ENCODE measurements at regions not wholly inside any gene's neighbourhood (a gene's known extent, or its start where the extent isn't known, plus 50 kb on each side); places are given as distances from the start of the nearest gene placed in this dataset.
"Not testable (repeated sequence)": the region's sequence is repeated elsewhere in the genome, so short reads cannot be mapped to it uniquely, and the experiment has no call there.

DNA sequence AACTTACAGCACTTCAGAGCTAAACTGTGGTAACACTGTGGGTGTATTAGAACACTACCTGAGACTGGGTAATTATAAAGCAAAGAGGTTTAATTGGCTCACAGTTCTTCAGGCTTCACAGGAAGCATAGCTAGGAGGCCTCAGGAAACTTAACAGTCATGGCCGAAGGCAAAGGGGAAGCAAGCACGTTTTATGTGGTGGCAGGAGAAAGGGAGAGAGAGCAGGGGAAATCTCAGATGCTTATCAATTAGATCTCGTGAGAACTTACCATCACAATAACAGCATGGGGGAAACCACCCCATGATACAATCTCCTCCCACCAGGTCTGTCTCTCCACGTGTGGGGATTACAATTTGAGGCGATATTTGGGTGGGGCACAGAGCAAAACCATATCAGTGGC is 512.6 kb downstream of the RERGL start:
- no peak for ATAC-seq
- no peak for DNase-seq
- Histone ChIP-seq H3K4me3 (no peak overlapping the region), H3K27ac (no peak overlapping the region), H3K27me3 (no peaks in the 10 kb centered on the region), H3K36me3 (no peaks in the 10 kb centered on the region), H3K9me3 (no peaks in the 10 kb centered on the region), H3K4me1 (no peaks in the 10 kb centered on the region)
- intact Hi-C loops (cut with DNase I) = no loop called here
- no peak for TF ChIP-seq POLR2A (IDR thresholded peaks at IDR 0.05)
- TF ChIP-seq, protein P1, sequence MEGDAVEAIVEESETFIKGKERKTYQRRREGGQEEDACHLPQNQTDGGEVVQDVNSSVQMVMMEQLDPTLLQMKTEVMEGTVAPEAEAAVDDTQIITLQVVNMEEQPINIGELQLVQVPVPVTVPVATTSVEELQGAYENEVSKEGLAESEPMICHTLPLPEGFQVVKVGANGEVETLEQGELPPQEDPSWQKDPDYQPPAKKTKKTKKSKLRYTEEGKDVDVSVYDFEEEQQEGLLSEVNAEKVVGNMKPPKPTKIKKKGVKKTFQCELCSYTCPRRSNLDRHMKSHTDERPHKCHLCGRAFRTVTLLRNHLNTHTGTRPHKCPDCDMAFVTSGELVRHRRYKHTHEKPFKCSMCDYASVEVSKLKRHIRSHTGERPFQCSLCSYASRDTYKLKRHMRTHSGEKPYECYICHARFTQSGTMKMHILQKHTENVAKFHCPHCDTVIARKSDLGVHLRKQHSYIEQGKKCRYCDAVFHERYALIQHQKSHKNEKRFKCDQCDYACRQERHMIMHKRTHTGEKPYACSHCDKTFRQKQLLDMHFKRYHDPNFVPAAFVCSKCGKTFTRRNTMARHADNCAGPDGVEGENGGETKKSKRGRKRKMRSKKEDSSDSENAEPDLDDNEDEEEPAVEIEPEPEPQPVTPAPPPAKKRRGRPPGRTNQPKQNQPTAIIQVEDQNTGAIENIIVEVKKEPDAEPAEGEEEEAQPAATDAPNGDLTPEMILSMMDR (IDR thresholded peaks at IDR 0.05) = no peak
- 27% methylated on average over 5 of the region's 5 CpGs for WGBS (ENCODE audit: insufficient coverage, low coverage, low lambda C conversion rate, missing lambda C conversion rate)

DNA sequence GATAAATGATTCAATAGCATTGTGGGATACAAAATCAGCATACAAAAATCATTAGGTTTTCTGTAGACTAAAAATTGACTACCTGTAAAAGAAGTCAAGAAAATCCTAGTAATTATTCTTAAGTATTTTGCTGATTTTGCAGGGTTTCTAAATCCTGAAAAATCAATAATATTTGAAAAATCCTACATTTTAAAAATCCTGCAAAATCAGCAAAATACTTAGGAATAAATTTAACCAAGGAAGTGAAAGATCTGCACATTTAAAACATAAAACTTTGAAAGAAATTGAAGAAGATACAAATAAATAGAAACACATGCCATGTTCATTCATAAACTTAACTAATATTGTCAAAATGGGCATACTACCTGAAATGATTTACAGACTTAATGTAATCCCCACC is 517.7 kb downstream of the RERGL start:
- DNase-seq (no peak), ATAC-seq (no peak)
- no peak overlapping the region for H3K27ac ChIP-seq
- H3K4me3 ChIP-seq = no peak overlapping the region
- H3K9me3 ChIP-seq = no peaks in the 10 kb centered on the region
- TF ChIP-seq POLR2A (IDR thresholded peaks at IDR 0.05) = no peak
- TF ChIP-seq, protein P1 (IDR thresholded peaks at IDR 0.05) = no peak
- H3K27me3 ChIP-seq = no peaks in the 10 kb centered on the region
- H3K36me3 ChIP-seq = no peaks in the 10 kb centered on the region
- intact Hi-C loops (cut with DNase I) = no loop called here
- no peaks in the 10 kb centered on the region for H3K4me1 ChIP-seq

DNA sequence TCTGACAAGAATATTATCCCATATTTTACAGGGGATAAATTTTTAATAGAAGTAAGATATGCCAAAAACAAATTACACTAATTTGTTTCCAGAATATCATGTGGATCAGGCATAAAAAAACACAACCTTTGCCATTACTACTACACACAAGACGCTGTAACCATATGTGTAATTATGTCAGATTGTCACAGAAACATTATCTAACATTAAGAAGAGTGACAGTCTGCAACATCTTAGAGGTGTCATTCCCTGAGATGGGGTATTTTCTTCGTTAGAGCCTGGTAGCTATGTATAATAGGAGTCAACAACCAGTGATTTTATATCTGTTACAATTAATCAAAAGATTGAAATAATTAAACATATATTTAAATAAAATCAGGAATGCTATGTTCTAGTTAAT is 518.9 kb downstream of the RERGL start:
- Histone ChIP-seq H3K27ac (no peak overlapping the region), H3K36me3 (no peaks in the 10 kb centered on the region), H3K4me3 (no peak overlapping the region), H3K27me3 (no peaks in the 10 kb centered on the region), H3K9me3 (no peaks in the 10 kb centered on the region), H3K4me1 (no peaks in the 10 kb centered on the region)
- ATAC-seq (no peak), DNase-seq (no peak)
- WGBS (ENCODE audit: insufficient coverage, low coverage, low lambda C conversion rate, missing lambda C conversion rate) = 41% methylated on average over 2 of the region's 2 CpGs
- intact Hi-C loops (cut with DNase I) = no loop called here
- no peak for TF ChIP-seq POLR2A (IDR thresholded peaks at IDR 0.05)
- TF ChIP-seq, protein P1 (IDR thresholded peaks at IDR 0.05) = no peak

DNA sequence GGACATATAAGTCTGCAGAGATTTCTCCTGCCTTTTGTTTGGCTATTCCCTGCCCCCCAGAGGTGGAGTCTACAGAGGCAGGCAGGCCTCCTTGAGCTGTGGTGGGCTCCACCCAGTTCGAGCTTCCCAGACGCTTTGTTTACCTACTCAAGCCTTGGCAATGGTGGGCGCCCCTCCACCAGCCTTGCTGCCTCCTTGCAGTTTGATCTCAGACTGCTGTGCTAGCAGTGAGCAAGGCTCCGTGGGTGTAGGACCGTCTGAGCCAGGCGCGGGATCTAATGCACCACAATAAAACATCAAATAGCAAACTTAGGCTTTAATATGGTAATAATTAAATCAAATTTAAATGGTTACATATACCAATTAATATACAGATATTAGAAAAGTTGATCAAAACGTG is 525.4 kb downstream of the RERGL start:
- ATAC-seq; H3K36me3 ChIP-seq; H3K9me3 ChIP-seq; H3K4me1 ChIP-seq; H3K27me3 ChIP-seq; intact Hi-C loops (cut with DNase I); DNase-seq; H3K4me3 ChIP-seq; H3K27ac ChIP-seq: not testable (repeated sequence)
- 10% methylated on average over 1 of the region's 8 CpGs for WGBS (ENCODE audit: insufficient coverage, low coverage, low lambda C conversion rate, missing lambda C conversion rate)

DNA sequence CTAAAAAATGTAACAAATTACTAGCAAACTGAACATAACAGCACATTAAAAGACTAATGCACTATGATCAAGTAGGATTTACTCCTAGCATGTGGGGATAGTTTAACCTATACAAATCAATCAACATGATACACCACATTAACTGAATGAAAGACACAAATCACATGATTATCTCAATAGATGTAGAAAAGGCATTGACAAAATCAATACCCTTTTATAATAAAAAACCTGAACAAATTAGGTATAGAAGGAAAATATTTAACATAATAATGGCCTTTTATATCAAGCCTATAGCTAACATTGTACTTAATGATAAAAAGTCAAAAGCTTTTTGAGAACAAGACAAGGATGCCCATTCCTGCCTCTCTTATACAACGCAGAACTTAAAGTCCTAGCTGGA is 540.0 kb downstream of the RERGL start:
- Histone ChIP-seq H3K36me3 (no peaks in the 10 kb centered on the region), H3K4me1 (no peaks in the 10 kb centered on the region), H3K27me3 (no peaks in the 10 kb centered on the region), H3K4me3 (no peak overlapping the region), H3K9me3 (no peaks in the 10 kb centered on the region), H3K27ac (no peak overlapping the region)
- DNase-seq (no peak), ATAC-seq (no peak)
- TF ChIP-seq, protein P1 (IDR thresholded peaks at IDR 0.05) = no peak
- TF ChIP-seq POLR2A (IDR thresholded peaks at IDR 0.05) = no peak
- intact Hi-C loops (cut with DNase I) = no loop called here
- WGBS (ENCODE audit: insufficient coverage, low coverage, low lambda C conversion rate, missing lambda C conversion rate) = 36% methylated on average over 1 of the region's 1 CpG

All from right lobe of liver (tissue), 6 donors.